ENCODE measurements at regions not wholly inside any gene's neighbourhood (a gene's known extent, or its start where the extent isn't known, plus 50 kb on each side); places are given as distances from the start of the nearest gene placed in this dataset.

- TF ChIP-seq, protein P1, sequence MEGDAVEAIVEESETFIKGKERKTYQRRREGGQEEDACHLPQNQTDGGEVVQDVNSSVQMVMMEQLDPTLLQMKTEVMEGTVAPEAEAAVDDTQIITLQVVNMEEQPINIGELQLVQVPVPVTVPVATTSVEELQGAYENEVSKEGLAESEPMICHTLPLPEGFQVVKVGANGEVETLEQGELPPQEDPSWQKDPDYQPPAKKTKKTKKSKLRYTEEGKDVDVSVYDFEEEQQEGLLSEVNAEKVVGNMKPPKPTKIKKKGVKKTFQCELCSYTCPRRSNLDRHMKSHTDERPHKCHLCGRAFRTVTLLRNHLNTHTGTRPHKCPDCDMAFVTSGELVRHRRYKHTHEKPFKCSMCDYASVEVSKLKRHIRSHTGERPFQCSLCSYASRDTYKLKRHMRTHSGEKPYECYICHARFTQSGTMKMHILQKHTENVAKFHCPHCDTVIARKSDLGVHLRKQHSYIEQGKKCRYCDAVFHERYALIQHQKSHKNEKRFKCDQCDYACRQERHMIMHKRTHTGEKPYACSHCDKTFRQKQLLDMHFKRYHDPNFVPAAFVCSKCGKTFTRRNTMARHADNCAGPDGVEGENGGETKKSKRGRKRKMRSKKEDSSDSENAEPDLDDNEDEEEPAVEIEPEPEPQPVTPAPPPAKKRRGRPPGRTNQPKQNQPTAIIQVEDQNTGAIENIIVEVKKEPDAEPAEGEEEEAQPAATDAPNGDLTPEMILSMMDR (IDR thresholded peaks at IDR 0.05), result no peak
- no peak overlapping the region for H3K27ac ChIP-seq
Observed at GRCh38 chr2:48065096-48065495, 158.8 kb upstream of the FBXO11 start.

DNA sequence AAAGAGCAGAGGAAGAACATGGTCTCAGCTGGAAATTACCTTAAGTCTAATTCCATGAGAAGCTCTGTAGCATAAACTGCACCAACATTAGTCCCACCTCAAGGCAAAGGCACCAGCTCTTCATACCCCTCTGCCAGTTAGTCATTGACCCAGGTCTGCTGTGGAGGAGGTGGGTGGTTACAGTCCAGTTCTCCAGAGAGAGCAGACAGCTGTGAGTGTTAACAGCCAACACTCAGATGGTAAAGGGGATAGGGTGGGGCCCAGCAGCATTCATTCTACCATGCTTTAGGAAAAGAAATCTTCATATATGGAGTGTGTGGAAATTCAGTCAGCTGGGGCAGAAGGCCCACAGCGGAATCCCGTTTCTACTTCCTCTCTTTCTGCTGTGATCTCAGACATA lies 159.7 kb upstream of the FBXO11 start:
- no peak for DNase-seq (ENCODE audit: low spot score)
- TF ChIP-seq, protein P1 (IDR thresholded peaks at IDR 0.05), result no peak
- no peak overlapping the region for H3K27ac ChIP-seq
- no peak overlapping the region for H3K4me3 ChIP-seq

More at GRCh38 chr2:48065096-48065495, 158.8 kb upstream of the FBXO11 start:
- no peak for DNase-seq (ENCODE audit: low spot score)
- H3K4me3 ChIP-seq, result no peak overlapping the region

GRCh38 chr2:48069769-48070168 lies 163.5 kb upstream of the FBXO11 start:
- TF ChIP-seq, protein P1 (IDR thresholded peaks at IDR 0.05), result no peak
- DNase-seq (ENCODE audit: low spot score), result no peak
- H3K27ac ChIP-seq, result no peak overlapping the region
- no peak overlapping the region for H3K4me3 ChIP-seq

- TF ChIP-seq, protein P1 (IDR thresholded peaks at IDR 0.05), result no peak
- H3K27ac ChIP-seq, result no peak overlapping the region
- H3K4me3 ChIP-seq, result no peak overlapping the region
- DNase-seq (ENCODE audit: low spot score), result no peak
Observed at GRCh38 chr2:48070415-48070814, 164.1 kb upstream of the FBXO11 start.

DNA sequence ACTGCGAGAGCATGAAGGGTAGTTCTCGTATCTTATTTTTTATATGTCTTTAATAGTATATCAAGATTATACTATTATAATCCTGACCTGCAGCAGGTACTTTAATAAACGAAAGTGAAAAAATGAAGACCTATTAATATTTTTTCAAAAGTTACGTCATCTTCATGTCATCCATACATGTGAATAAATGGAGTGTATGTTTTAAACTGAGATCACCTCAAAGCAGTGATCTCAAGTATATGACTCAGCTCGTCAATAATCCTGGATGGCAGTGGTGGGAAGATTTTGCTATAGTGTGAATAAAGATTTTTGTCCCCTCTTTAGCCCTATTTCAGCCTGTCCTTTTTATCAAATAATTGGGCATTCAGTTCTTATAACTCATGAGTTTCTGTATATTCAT lies 166.3 kb upstream of the FBXO11 start:
- no peak overlapping the region for H3K27ac ChIP-seq
- DNase-seq (ENCODE audit: low spot score), result no peak
- H3K4me3 ChIP-seq, result no peak overlapping the region
- TF ChIP-seq, protein P1 (IDR thresholded peaks at IDR 0.05), result no peak

GRCh38 chr2:48075631-48076030 lies 169.3 kb upstream of the FBXO11 start:
- no peak overlapping the region for H3K4me3 ChIP-seq
- TF ChIP-seq, protein P1 (IDR thresholded peaks at IDR 0.05), result no peak
- DNase-seq (ENCODE audit: low spot score), result no peak
- H3K27ac ChIP-seq, result no peak overlapping the region

DNA sequence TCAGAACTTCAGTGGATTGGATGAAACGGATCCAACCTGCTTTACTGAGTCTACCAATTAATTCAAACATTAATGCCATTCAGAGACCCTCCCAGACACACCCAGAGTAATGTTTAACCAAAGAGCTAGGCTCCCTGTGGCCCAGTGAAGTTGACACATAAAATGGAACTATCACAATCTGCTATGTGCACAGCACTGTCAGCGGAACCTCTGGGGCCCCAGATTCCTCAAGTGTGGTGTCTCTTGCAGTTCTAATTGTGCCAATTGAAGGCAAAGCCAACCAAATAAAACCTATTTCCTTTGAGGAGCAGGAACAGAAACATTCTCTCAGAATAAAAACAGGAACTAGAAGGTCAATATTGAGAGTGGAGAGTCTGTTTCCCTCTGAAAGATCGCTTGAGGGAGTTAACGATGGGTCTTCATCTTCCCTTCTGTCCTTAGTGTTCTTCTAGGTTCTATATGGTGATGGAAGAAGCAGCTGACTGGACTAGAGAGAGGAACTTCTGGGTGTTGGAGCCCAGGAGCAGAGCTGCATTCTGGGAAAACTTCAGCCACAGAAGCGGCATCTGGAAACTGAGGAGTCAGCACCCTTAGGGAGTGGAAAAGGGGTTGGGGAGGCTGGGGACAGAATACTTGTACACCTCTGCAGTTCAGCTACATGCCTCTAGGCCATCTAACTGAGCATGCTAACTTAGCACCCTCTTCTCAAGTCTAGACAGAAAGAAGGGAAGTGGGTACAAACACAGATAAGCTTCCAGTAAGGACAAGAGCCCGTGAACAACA lies 174.4 kb upstream of the FBXO11 start:
- no peak overlapping the region for H3K4me3 ChIP-seq
- TF ChIP-seq, protein P1 (IDR thresholded peaks at IDR 0.05), result no peak
- DNase-seq (ENCODE audit: low spot score), result no peak
- H3K27ac ChIP-seq, result no peak overlapping the region

Measured in coronary artery (tissue), 2 donors.